OCI-LY1 (cell line): ENCODE measurements at regions not wholly inside any gene's neighbourhood (a gene's known extent, or its start where the extent isn't known, plus 50 kb on each side); places are given as distances from the start of the nearest gene placed in this dataset.

Experiments
- H2AFZ ChIP-seq: fragments of 200-600 bp; sonication (generic), shearing (Covaris generic); 2 replicates; pipeline ENCODE4 v1.6.0; 2014; ENCODE audit warnings: antibody characterized with exemption, mild to moderate bottlenecking, low read length
- H3F3A ChIP-seq: fragments of 200-600 bp; sonication (generic), shearing (Covaris generic); 2 replicates; pipeline ENCODE4 v1.6.0; 2014; ENCODE audit warnings: mild to moderate bottlenecking, antibody characterized with exemption, low read length, moderate library complexity; ENCODE audit not compliant: insufficient read depth
- H3K27ac ChIP-seq: fragments of 200-600 bp; sonication (generic); 2 replicates; pipeline ENCODE4 v1.5.1; 2014; ENCODE audit warnings: low read length, mixed run types, mild to moderate bottlenecking, low read depth; ENCODE audit not compliant: poor library complexity, severe bottlenecking
- H3K27me3 ChIP-seq: fragments of 200-600 bp; sonication (generic); 2 replicates; pipeline ENCODE4 v1.6.0; 2014; ENCODE audit warnings: antibody characterized with exemption, mild to moderate bottlenecking, low read length, moderate library complexity; ENCODE audit not compliant: insufficient read depth
- H3K36me3 ChIP-seq: fragments of 200-600 bp; sonication (generic); 2 replicates; pipeline ENCODE4 v1.6.1; 2014; ENCODE audit warnings: mild to moderate bottlenecking, antibody characterized with exemption, low read length, moderate library complexity, mixed read lengths; ENCODE audit not compliant: insufficient read depth
- H3K4me1 ChIP-seq: fragments of 200-600 bp; sonication (generic); 2 replicates; pipeline ENCODE4 v1.5.1; 2014; ENCODE audit warnings: mild to moderate bottlenecking, low read length, moderate library complexity; ENCODE audit not compliant: insufficient read depth, severe bottlenecking
- H3K4me2 ChIP-seq: fragments of 200-600 bp; sonication (generic), shearing (Covaris generic); 2 replicates; pipeline ENCODE4 v1.6.1; 2014; ENCODE audit warnings: low read length
- H3K4me3 ChIP-seq: fragments of 200-600 bp; sonication (generic); 2 replicates; pipeline ENCODE4 v1.5.1; 2014; ENCODE audit warnings: low read length, low read depth, mild to moderate bottlenecking, mixed read lengths; ENCODE audit not compliant: poor library complexity, severe bottlenecking
- H3K79me2 ChIP-seq: fragments of 200-600 bp; shearing (Covaris generic); 2 replicates; pipeline ENCODE4 v1.6.1; 2016; ENCODE audit warnings: mixed run types, low read length, mixed read lengths; ENCODE audit not compliant: insufficient read depth
- H3K9ac ChIP-seq: fragments of 200-600 bp; sonication (generic), shearing (Covaris generic); 2 replicates; pipeline ENCODE4 v1.6.1; 2014; ENCODE audit warnings: mild to moderate bottlenecking, low read length, mixed read lengths
- H3K9me2 ChIP-seq: fragments of 200-600 bp; sonication (generic), shearing (Covaris generic); 2 replicates; pipeline ENCODE4 v1.6.1; 2014; ENCODE audit warnings: low read depth, mild to moderate bottlenecking, low read length, mixed read lengths
- H3K9me3 ChIP-seq: fragments of 200-600 bp; shearing (Covaris generic); 2 replicates; pipeline ENCODE4 v1.6.1; 2014; ENCODE audit warnings: low read length, mixed read lengths
- H4K20me1 ChIP-seq: fragments of 200-600 bp; sonication (generic), shearing (Covaris generic); 2 replicates; pipeline ENCODE4 v1.6.0; 2016; ENCODE audit warnings: mild to moderate bottlenecking, low read length; ENCODE audit not compliant: insufficient read depth
- EZH2 ChIP-seq: fragments of 200-600 bp; sonication (generic), shearing (Covaris generic); IDR thresholded peaks from 2 replicates; pipeline ENCODE4 v1.8.0; 2017; ENCODE audit warnings: borderline replicate concordance, mixed run types, mild to moderate bottlenecking, antibody characterized with exemption, low read length, moderate library complexity, mixed read lengths
- TF ChIP-seq, protein P1 (sequence below): fragments of 200-600 bp; sonication (generic), shearing (Covaris generic); IDR thresholded peaks from 2 replicates; pipeline ENCODE4 v1.5.1; 2017; ENCODE audit warnings: mild to moderate bottlenecking, antibody characterized with exemption, low read length, moderate library complexity, mixed read lengths

DNA sequence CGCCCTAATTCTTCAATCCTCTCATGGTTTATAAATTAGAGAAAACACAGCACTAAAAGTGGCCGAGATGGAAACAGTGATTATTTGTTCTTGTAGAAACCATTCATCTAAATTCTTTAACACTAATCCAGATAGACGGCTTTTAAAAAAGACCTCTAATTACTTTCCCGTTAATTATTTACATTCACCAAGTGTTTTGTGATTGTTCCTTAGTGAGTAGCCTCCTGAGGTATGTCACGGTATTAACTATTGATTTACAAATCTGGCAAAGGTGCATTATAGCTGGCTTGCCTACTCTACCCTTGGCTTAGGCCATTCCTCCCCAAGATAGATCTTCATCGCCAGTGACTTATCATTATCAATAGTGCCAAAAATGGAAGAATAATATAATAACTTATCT lies 436.4 kb upstream of the ST6GAL2 start:
- Histone ChIP-seq H3K4me3 (no peak overlapping the region), H3K9me2 (no peaks in the 10 kb centered on the region), H3K4me2 (no peak overlapping the region), H3F3A (no peaks in the 10 kb centered on the region), H4K20me1 (no peaks in the 10 kb centered on the region), H3K36me3 (no peaks in the 10 kb centered on the region), H3K27me3 (no peaks in the 10 kb centered on the region), H2AFZ (no peak overlapping the region), H3K9ac (no peak overlapping the region), H3K27ac (no peak overlapping the region), H3K9me3 (no peaks in the 10 kb centered on the region), H3K79me2 (no peaks in the 10 kb centered on the region), H3K4me1 (no peaks in the 10 kb centered on the region)
- TF ChIP-seq EZH2 = no peak
- TF ChIP-seq, protein P1, sequence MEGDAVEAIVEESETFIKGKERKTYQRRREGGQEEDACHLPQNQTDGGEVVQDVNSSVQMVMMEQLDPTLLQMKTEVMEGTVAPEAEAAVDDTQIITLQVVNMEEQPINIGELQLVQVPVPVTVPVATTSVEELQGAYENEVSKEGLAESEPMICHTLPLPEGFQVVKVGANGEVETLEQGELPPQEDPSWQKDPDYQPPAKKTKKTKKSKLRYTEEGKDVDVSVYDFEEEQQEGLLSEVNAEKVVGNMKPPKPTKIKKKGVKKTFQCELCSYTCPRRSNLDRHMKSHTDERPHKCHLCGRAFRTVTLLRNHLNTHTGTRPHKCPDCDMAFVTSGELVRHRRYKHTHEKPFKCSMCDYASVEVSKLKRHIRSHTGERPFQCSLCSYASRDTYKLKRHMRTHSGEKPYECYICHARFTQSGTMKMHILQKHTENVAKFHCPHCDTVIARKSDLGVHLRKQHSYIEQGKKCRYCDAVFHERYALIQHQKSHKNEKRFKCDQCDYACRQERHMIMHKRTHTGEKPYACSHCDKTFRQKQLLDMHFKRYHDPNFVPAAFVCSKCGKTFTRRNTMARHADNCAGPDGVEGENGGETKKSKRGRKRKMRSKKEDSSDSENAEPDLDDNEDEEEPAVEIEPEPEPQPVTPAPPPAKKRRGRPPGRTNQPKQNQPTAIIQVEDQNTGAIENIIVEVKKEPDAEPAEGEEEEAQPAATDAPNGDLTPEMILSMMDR = no peak

DNA sequence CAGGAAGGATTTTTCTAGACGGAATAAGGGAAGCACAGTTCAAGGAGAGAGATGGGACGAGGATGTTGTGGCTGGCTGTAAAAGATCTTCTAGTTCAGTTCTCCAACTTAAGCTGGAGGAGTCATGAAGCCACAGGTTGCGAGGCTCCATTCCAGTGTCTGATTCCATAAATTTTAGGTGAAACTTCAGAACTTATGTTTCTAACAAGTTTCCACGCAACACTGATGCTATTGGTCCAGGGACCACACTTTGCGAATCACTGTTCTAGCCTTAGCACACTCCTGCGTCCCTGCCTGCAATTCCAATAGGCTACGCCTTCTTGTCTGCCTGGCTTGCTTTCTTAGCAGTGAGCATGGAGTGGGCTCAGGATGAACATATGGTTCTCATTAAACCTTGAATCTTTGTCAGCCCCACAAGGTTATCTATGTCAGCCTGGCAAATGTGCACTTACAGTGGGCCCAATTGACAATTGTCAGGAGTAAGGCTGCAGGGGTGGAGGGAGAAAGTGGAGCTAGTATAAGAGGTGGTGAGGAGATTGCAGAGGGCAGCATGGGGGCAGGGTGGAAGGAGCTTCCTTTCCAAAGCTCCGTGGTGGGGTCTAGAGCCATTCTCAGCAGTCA lies 438.1 kb upstream of the ST6GAL2 start:
- Histone ChIP-seq H4K20me1 (no peaks in the 10 kb centered on the region), H3K4me2 (no peak overlapping the region), H3K9ac (no peak overlapping the region), H3K27ac (no peak overlapping the region), H3K27me3 (no peaks in the 10 kb centered on the region), H3K9me2 (no peaks in the 10 kb centered on the region), H2AFZ (no peak overlapping the region), H3K36me3 (no peaks in the 10 kb centered on the region), H3F3A (no peaks in the 10 kb centered on the region), H3K9me3 (no peaks in the 10 kb centered on the region), H3K4me1 (no peaks in the 10 kb centered on the region), H3K79me2 (no peaks in the 10 kb centered on the region), H3K4me3 (no peak overlapping the region)
- TF ChIP-seq, protein P1 = no peak
- TF ChIP-seq EZH2 = no peak

DNA sequence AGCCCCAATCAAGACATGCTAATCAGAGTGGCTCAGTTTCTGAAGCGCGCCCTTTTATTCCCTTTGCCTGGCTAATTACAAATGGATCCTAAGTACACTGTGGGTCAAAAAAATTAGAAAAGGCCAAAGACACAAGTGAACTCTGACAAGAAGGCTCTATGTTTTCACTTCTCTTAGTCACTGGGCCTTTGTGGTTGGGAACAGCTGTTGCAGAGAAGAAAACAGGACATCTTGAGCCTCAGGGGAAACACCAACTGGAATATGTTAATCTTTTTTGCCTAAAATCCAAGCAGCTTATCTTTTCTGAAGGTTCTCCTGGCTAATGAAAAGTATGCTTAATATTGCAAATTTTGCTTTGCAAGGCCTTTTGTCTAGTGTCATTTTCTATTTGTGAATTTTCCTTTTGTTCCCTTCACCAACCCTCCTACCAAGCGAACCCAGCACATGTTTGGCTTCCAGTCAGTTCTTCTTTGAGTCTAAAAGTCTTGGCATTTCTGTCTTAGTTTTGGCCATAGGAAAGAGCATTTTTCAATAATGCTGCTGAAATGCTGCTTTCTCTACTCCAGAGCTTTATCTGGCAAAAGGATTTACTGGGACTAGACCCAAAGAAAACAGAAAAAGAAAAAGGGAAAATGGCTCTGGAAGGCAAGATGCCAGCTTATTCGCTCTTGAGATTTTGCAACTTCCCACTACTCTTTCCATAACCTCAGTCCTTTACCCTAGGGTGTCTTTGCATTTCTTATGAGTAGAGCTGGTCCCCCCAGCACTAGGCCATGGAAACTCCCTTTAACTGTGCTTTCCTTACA lies 440.2 kb upstream of the ST6GAL2 start:
- Histone ChIP-seq H3K9me3 (no peaks in the 10 kb centered on the region), H3K4me2 (no peak overlapping the region), H3K9ac (no peak overlapping the region), H3K36me3 (no peaks in the 10 kb centered on the region), H3K4me1 (no peaks in the 10 kb centered on the region), H3F3A (no peaks in the 10 kb centered on the region), H3K4me3 (no peak overlapping the region), H3K9me2 (no peaks in the 10 kb centered on the region), H3K79me2 (no peaks in the 10 kb centered on the region), H3K27me3 (no peaks in the 10 kb centered on the region), H4K20me1 (no peaks in the 10 kb centered on the region), H2AFZ (no peak overlapping the region), H3K27ac (no peak overlapping the region)
- TF ChIP-seq EZH2 = no peak
- TF ChIP-seq, protein P1 = no peak
